Activated naive CD4-positive, alpha-beta T cell treated with anti-CD3 and anti-CD28 coated beads, Interleukin-2, amount 50 U/mL, for 24 hours (primary cell): ENCODE measurements at regions not wholly inside any gene's neighbourhood (a gene's known extent, or its start where the extent isn't known, plus 50 kb on each side); places are given as distances from the start of the nearest gene placed in this dataset.
"Not testable (repeated sequence)": the region's sequence is repeated elsewhere in the genome, so short reads cannot be mapped to it uniquely, and the experiment has no call there.

Source experiments
- H3K27ac Mint-ChIP-seq: one replicate; pipeline ENCODE4 v1.8.0; 2021; ENCODE audit warnings: mild to moderate bottlenecking, mixed read lengths
- H3K27me3 Mint-ChIP-seq: one replicate; pipeline ENCODE4 v1.8.0; 2021; ENCODE audit warnings: mixed read lengths
- H3K36me3 Mint-ChIP-seq: one replicate; pipeline ENCODE4 v1.8.0; 2021; ENCODE audit warnings: mixed read lengths
- H3K4me1 Mint-ChIP-seq: one replicate; pipeline ENCODE4 v1.8.0; 2021; ENCODE audit warnings: mixed read lengths
- H3K4me3 Mint-ChIP-seq: one replicate; pipeline ENCODE4 v1.8.0; 2021; ENCODE audit warnings: mild to moderate bottlenecking, mixed read lengths
- H3K9me3 Mint-ChIP-seq: one replicate; pipeline ENCODE4 v1.8.0; 2021; ENCODE audit warnings: mixed read lengths

- no peaks in the 10 kb centered on the region for H3K9me3 Mint-ChIP-seq
- no peaks in the 10 kb centered on the region for H3K4me1 Mint-ChIP-seq
- H3K36me3 Mint-ChIP-seq = no peaks in the 10 kb centered on the region
- no peak overlapping the region for H3K4me3 Mint-ChIP-seq
- no peaks in the 10 kb centered on the region for H3K27me3 Mint-ChIP-seq
- no peak overlapping the region for H3K27ac Mint-ChIP-seq
These were observed 699.3 kb downstream of the NR4A2 start for GRCh38 chr2:155633060-155633839.

DNA sequence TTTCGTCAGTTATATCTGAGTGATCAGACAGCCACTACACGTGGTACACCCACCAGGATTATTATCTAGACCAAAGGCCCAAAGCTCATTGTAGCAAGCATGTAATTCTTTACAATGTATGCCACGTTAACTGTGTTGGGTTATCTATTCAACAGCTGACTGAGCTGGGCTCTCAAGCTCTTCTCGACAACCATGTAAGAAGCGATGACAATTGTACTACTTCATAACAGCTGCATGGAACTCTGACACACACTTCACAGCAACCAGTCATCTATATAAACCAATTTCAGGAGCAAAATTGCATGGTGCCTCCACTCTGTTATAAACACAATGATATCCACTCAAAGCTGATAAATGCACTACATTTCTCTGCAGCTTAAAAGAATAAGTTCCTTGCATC is 701.8 kb downstream of the NR4A2 start:
- no peaks in the 10 kb centered on the region for H3K9me3 Mint-ChIP-seq
- H3K27me3 Mint-ChIP-seq = no peaks in the 10 kb centered on the region
- H3K4me1 Mint-ChIP-seq = no peaks in the 10 kb centered on the region
- H3K36me3 Mint-ChIP-seq = no peaks in the 10 kb centered on the region
- H3K27ac Mint-ChIP-seq = no peak overlapping the region
- no peak overlapping the region for H3K4me3 Mint-ChIP-seq

DNA sequence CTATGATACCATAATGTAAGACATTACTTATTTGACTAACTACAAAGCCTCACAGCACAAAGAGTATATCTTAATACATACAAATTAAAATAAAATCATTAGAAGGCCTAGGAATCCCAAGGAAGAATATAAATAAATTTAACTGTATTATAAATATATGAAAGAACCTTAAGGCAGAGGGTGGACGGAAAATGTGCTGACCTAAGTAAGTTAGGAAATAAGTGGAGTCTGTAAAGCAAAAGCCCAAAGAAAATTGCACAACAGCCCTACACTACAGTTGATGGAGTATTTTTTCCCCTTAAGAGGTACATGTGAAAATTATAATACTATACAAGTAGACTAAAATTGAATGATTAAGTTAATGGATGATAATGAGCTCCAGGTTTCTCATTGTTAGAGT is 710.1 kb downstream of the NR4A2 start:
- no peak overlapping the region for H3K4me3 Mint-ChIP-seq
- H3K27ac Mint-ChIP-seq = no peak overlapping the region
- no peaks in the 10 kb centered on the region for H3K36me3 Mint-ChIP-seq
- no peaks in the 10 kb centered on the region for H3K27me3 Mint-ChIP-seq
- H3K4me1 Mint-ChIP-seq = no peaks in the 10 kb centered on the region
- no peaks in the 10 kb centered on the region for H3K9me3 Mint-ChIP-seq

DNA sequence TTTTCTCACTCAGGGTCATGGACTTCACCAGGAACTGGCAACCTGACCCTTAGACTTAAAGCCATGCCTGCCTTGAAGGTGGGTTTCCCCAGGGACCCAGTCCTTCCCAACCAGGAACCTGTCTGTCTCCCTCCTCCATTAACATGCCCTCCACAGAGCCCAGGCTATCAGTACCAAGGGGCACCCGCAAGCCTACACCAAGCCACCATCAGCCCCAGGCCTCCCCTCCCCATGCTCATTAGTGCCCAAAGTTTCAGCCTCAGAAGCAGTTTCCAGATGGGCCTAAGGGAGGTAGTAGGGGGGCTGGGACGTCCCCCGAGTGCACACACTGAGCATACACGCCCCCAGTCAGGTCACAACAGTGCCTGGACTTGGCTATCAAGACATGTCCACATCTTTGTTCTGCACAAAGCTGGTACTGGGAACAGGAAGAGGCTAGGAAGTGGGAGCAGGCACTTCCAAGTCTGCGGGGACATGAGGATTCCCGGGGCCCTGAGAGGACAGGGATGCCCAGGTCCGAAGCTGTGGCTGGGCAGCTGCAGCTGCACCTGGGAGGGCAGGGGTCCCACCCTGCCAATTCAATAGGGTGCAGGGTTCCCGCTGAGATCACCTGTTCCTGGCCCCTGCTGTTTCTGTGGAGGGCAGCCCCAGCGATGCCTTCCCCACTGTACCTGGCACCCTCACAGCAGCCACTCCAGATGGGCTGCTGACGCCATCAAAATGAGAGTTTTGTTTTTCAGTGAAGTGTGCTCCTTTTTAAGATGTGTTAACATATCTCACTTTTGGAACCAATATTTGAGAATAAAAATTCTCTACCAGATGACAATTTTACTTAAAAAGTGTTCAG is 731.4 kb downstream of the NR4A2 start:
- Mint-ChIP-seq H3K27me3 (no peaks in the 10 kb centered on the region), H3K36me3 (no peaks in the 10 kb centered on the region), H3K4me3 (no peak overlapping the region), H3K4me1 (no peaks in the 10 kb centered on the region), H3K9me3 (no peaks in the 10 kb centered on the region), H3K27ac (no peak overlapping the region)

GRCh38 chr2:155600296-155600695 is 732.2 kb downstream of the NR4A2 start:
- Mint-ChIP-seq H3K27ac (no peak overlapping the region), H3K36me3 (no peaks in the 10 kb centered on the region), H3K4me3 (no peak overlapping the region), H3K4me1 (no peaks in the 10 kb centered on the region), H3K9me3 (no peaks in the 10 kb centered on the region), H3K27me3 (no peaks in the 10 kb centered on the region)

DNA sequence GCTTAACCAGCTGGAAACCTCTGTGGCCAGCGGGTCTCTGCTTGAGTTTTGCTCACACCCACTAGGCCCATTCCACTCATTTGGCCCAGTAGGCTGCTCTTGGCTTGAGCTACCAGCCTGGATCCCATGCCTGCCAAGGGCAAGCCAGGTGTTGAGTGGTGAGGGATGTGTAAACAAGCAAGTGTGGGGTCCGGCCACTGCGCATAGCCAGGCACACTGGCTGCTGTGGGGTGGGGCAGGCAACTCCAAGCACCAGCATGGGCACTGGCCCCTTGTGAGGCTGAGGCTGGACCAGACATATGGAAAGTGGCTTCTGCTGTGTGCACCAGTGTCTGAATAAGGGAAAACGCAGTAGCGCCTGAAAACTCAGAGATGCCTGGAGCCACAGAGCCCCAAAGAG is 732.7 kb downstream of the NR4A2 start:
- H3K27ac Mint-ChIP-seq = no peak overlapping the region
- H3K9me3 Mint-ChIP-seq = no peaks in the 10 kb centered on the region
- no peaks in the 10 kb centered on the region for H3K36me3 Mint-ChIP-seq
- no peak overlapping the region for H3K4me3 Mint-ChIP-seq
- H3K4me1 Mint-ChIP-seq = no peaks in the 10 kb centered on the region
- H3K27me3 Mint-ChIP-seq = no peaks in the 10 kb centered on the region

DNA sequence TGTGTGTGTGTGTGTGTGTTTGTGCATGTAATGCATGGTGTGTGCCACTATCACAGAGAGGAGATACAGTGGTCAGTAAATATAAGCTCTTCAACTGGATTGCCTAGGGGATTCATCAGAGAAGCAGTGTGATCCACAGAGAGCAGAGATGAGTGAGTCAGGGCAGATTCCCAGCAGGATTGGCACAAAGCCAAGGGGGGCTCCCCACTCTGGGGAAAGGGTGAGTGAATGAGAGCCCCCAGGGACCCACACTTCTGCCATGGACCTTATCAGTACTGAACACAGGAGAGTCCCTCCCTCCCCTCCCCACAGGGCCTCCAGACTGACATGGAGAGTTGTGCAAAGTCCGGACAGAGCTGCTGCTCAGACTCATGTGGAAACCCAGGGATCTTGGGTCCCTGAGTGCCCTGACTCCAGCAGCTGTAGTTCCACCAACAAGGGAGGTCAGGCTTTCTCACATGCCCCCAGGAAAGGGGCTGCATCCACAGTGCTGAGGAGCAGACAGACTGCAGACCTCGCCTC is 748.8 kb downstream of the NR4A2 start:
- Mint-ChIP-seq H3K9me3 (no peaks in the 10 kb centered on the region), H3K27ac (no peak overlapping the region), H3K36me3 (no peaks in the 10 kb centered on the region), H3K4me1 (no peaks in the 10 kb centered on the region), H3K27me3 (no peaks in the 10 kb centered on the region), H3K4me3 (no peak overlapping the region)

- no peaks in the 10 kb centered on the region for H3K27me3 Mint-ChIP-seq
- no peaks in the 10 kb centered on the region for H3K9me3 Mint-ChIP-seq
- H3K4me1 Mint-ChIP-seq = no peaks in the 10 kb centered on the region
- H3K27ac Mint-ChIP-seq = no peak overlapping the region
- H3K4me3 Mint-ChIP-seq = no peak overlapping the region
- H3K36me3 Mint-ChIP-seq = no peaks in the 10 kb centered on the region
These were observed 757.6 kb downstream of the NR4A2 start for GRCh38 chr2:155574941-155575340.

DNA sequence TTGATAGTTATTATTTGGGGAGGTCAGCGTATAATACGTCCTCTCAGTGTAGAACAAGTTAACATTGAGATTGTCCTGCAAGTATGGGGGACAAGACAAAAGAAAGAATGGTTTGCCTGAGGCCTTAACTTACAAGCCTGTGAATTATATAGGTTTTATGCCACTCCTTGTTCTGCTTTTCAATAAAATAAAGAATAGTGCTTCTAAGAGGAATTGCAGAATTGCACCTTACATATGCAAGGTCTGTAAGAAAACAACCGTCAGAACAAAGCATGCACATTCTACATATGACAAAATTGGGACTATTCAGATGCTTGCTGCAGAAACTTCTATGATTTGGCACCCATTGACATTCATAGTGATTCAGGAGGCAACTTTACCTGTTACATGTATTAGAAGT is 785.0 kb downstream of the NR4A2 start:
- Mint-ChIP-seq H3K4me1 (no peaks in the 10 kb centered on the region), H3K4me3 (no peak overlapping the region), H3K9me3 (no peaks in the 10 kb centered on the region), H3K27ac (no peak overlapping the region), H3K27me3 (no peaks in the 10 kb centered on the region), H3K36me3 (no peaks in the 10 kb centered on the region)

GRCh38 chr2:155546721-155547555 is 785.6 kb downstream of the NR4A2 start:
- Mint-ChIP-seq H3K27me3 (no peaks in the 10 kb centered on the region), H3K4me1 (no peaks in the 10 kb centered on the region), H3K4me3 (no peak overlapping the region), H3K27ac (no peak overlapping the region), H3K9me3 (no peaks in the 10 kb centered on the region), H3K36me3 (no peaks in the 10 kb centered on the region)

- not testable (repeated sequence) for H3K4me1 Mint-ChIP-seq, H3K4me3 Mint-ChIP-seq, H3K36me3 Mint-ChIP-seq, H3K27me3 Mint-ChIP-seq, H3K27ac Mint-ChIP-seq
- H3K9me3 Mint-ChIP-seq = peaks cover 13% of the 10 kb centered on the region
These were observed 793.5 kb downstream of the NR4A2 start for GRCh38 chr2:155539028-155539427.

DNA sequence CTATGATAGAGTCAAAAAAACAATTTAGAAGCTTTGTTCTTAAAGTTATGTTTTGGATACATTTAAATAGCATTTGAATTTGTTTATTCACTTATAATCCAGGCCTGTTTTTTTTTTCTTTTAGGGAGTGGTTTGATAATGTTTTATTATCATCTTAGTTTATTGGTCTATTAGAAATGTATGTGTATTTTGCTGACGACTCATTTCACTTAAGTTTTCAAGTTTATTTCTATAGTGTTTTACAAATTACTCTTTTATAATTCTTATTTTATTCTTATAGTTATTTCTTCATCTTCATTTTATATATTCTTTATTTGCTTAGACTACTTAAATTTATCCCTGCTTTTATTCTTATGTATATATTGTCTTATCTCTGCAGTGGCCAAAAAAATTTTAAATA is 804.5 kb downstream of the NR4A2 start:
- Mint-ChIP-seq H3K27me3 (no peaks in the 10 kb centered on the region), H3K4me1 (no peaks in the 10 kb centered on the region), H3K4me3 (no peak overlapping the region), H3K27ac (no peak overlapping the region), H3K36me3 (no peaks in the 10 kb centered on the region), H3K9me3 (no peaks in the 10 kb centered on the region)

DNA sequence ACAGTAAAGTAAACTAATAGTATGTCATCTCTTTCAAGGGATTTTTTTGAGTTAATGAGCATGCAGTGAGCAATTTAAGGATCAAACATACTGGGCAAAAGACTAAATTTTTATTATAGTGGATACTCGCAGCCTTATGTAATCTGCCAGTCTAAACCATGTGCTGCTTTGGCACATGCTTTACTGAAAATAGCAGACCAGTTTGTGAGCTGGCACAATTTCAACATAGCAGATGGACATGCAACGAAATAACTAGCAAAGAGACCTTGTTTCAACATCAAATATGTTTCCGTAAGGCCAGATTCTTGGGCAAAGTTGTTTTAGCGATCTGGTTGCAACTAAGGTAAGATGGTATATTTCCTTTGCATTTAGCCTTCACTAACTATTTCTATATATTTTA is 807.3 kb downstream of the NR4A2 start:
- no peak overlapping the region for H3K27ac Mint-ChIP-seq
- H3K27me3 Mint-ChIP-seq = no peaks in the 10 kb centered on the region
- H3K36me3 Mint-ChIP-seq = no peaks in the 10 kb centered on the region
- H3K9me3 Mint-ChIP-seq = no peaks in the 10 kb centered on the region
- no peak overlapping the region for H3K4me3 Mint-ChIP-seq
- H3K4me1 Mint-ChIP-seq = no peaks in the 10 kb centered on the region

DNA sequence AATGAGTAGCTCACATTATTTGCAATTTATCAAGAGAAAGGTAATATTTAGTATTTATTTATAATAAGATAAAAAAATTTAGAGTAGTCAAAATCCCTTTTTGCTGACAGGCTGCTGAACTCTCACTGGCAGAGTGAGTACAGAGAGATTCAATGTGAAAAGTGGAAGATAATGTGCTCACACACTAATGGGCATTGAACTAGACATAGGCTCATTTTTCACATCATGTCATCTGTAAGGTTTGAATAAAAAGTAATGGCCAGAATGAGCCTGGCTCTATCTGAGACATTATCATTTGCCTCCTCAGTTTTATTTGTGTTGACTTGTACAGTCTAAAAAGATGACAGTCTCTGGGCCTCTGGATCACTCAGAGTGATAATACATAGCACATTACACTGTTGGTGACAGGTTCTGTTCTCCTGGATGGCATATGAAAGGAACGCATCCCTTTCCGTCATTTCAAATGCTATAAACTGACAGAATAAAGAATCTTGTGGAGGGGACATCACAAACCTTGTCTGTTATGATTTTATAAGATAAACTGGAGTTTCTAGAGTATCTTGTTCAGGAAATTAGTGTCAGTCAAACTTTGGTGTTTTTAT is 812.9 kb downstream of the NR4A2 start:
- Mint-ChIP-seq H3K4me1 (no peaks in the 10 kb centered on the region), H3K27ac (no peak overlapping the region), H3K27me3 (no peaks in the 10 kb centered on the region), H3K9me3 (no peaks in the 10 kb centered on the region), H3K4me3 (no peak overlapping the region), H3K36me3 (no peaks in the 10 kb centered on the region)

GRCh38 chr2:155518094-155518493 is 814.4 kb downstream of the NR4A2 start:
- Mint-ChIP-seq H3K27ac (no peak overlapping the region), H3K4me1 (no peaks in the 10 kb centered on the region), H3K27me3 (no peaks in the 10 kb centered on the region), H3K36me3 (no peaks in the 10 kb centered on the region), H3K9me3 (no peaks in the 10 kb centered on the region), H3K4me3 (no peak overlapping the region)
